ENCODE measurements at regions not wholly inside any gene's neighbourhood (a gene's known extent, or its start where the extent isn't known, plus 50 kb on each side); places are given as distances from the start of the nearest gene placed in this dataset.

DNA sequence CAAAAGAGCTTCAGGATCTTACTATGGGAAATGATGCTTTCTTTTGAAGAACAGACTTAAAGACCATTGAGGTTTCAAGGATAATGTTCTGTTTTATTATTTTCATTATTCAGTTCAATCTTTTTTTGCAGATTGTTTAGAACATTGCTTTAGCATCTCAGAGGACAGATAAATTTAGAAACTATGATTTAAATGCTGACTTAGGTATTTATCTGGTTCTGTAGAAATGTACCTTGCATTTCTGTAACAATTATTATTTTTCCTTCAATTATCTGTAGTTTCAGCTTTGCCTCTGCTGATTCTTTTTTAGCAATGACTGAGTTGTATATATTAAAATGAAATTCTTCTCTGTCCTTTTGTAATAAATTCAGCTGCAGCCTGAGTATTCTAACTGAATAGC lies 205.4 kb upstream of the PCSK2 start:
- POLR2A ChIA-PET, result no interaction called here
- H3K4me1 ChIP-seq (ENCODE audit: control insufficient read depth in 1 of 2, insufficient read depth in 2 of 2, low read depth in 1 of 2, low read length in 1 of 2), result no peaks in the 10 kb centered on the region
- H3K9ac ChIP-seq, result no peak overlapping the region
- H3K4me2 ChIP-seq, result no peak overlapping the region
- no peaks in the 10 kb centered on the region for H3K9me2 ChIP-seq
- CTCF ChIA-PET, result interaction anchor here (1.6 kb wide), 1 partner anchor 218 kb away, joined by 3 read pairs; no protein-coding TSS in a partner anchor
- no peaks in the 10 kb centered on the region for H3K79me2 ChIP-seq (ENCODE audit: insufficient read depth)
- H3K36me3 ChIP-seq (replicated peaks in 1 of 2; ENCODE audit: control insufficient read depth in 1 of 2, insufficient read depth in 2 of 2, low read length in 1 of 2), result no peaks in the 10 kb centered on the region
- H3K9me3 ChIP-seq, result 0 out of 2 replicates have a peak, but pooled peaks cover under 1% of the 10 kb centered on the region
- H3K4me3 ChIP-seq (ENCODE audit: low read depth in 2 of 2, low read length in 1 of 2), result no peak overlapping the region
- no peak overlapping the region for H2AFZ ChIP-seq (ENCODE audit: low read depth)
- no peaks in the 10 kb centered on the region for H4K20me1 ChIP-seq (ENCODE audit: insufficient read depth)
- no peaks in the 10 kb centered on the region for H3K27me3 ChIP-seq (ENCODE audit: insufficient read depth)
- no peak for DNase-seq
- no peak for TF ChIP-seq GATA2 (CRISPR knock-in tag; IDR thresholded peaks at IDR 0.05)
- TF ChIP-seq FOXM1 (IDR thresholded peaks at IDR 0.05; ENCODE audit: low read depth), result no peak
- TF ChIP-seq EZH2phosphoT487 (IDR thresholded peaks at IDR 0.05; ENCODE audit: borderline replicate concordance, low read depth), result no peak
- no peak for TF ChIP-seq JUND (IDR thresholded peaks at IDR 0.05)
- no peak for TF ChIP-seq NFIC (IDR thresholded peaks at IDR 0.05; ENCODE audit: borderline replicate concordance)
- TF ChIP-seq ELF1 (IDR thresholded peaks at IDR 0.05), result no peak
- TF ChIP-seq NRF1 (IDR thresholded peaks at IDR 0.05; ENCODE audit: low read depth, low read length), result no peak
- TF ChIP-seq FOSL2 (IDR thresholded peaks at IDR 0.05; ENCODE audit: borderline replicate concordance, low read depth), result no peak
- TF ChIP-seq, protein P1, sequence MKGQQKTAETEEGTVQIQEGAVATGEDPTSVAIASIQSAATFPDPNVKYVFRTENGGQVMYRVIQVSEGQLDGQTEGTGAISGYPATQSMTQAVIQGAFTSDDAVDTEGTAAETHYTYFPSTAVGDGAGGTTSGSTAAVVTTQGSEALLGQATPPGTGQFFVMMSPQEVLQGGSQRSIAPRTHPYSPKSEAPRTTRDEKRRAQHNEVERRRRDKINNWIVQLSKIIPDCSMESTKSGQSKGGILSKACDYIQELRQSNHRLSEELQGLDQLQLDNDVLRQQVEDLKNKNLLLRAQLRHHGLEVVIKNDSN (IDR thresholded peaks at IDR 0.05; ENCODE audit: borderline replicate concordance, low read depth), result no peak
- TF ChIP-seq, protein P2, sequence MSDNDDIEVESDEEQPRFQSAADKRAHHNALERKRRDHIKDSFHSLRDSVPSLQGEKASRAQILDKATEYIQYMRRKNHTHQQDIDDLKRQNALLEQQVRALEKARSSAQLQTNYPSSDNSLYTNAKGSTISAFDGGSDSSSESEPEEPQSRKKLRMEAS (IDR thresholded peaks at IDR 0.05; ENCODE audit: low read depth), result no peak
- TF ChIP-seq FOXJ3 (CRISPR knock-in tag; IDR thresholded peaks at IDR 0.05), result no peak
- no peak for TF ChIP-seq EP300 (IDR thresholded peaks at IDR 0.05; ENCODE audit: borderline replicate concordance in 1 of 2, low read depth in 1 of 2, low read length in 1 of 2)
- no peak for TF ChIP-seq MXI1 (IDR thresholded peaks at IDR 0.05; ENCODE audit: low read depth, low read length)
- no peak for TF ChIP-seq RCOR1 (IDR thresholded peaks at IDR 0.05; ENCODE audit: low read length)
- no peak for TF ChIP-seq MEF2A (IDR thresholded peaks at IDR 0.05; ENCODE audit: borderline replicate concordance, low read depth)
- TF ChIP-seq, protein P3, sequence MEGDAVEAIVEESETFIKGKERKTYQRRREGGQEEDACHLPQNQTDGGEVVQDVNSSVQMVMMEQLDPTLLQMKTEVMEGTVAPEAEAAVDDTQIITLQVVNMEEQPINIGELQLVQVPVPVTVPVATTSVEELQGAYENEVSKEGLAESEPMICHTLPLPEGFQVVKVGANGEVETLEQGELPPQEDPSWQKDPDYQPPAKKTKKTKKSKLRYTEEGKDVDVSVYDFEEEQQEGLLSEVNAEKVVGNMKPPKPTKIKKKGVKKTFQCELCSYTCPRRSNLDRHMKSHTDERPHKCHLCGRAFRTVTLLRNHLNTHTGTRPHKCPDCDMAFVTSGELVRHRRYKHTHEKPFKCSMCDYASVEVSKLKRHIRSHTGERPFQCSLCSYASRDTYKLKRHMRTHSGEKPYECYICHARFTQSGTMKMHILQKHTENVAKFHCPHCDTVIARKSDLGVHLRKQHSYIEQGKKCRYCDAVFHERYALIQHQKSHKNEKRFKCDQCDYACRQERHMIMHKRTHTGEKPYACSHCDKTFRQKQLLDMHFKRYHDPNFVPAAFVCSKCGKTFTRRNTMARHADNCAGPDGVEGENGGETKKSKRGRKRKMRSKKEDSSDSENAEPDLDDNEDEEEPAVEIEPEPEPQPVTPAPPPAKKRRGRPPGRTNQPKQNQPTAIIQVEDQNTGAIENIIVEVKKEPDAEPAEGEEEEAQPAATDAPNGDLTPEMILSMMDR (IDR thresholded peaks at IDR 0.05), result no peak
- no peak for TF ChIP-seq SIN3A (IDR thresholded peaks at IDR 0.05; ENCODE audit: borderline replicate concordance, low read depth, low read length)
- TF ChIP-seq, protein P4, sequence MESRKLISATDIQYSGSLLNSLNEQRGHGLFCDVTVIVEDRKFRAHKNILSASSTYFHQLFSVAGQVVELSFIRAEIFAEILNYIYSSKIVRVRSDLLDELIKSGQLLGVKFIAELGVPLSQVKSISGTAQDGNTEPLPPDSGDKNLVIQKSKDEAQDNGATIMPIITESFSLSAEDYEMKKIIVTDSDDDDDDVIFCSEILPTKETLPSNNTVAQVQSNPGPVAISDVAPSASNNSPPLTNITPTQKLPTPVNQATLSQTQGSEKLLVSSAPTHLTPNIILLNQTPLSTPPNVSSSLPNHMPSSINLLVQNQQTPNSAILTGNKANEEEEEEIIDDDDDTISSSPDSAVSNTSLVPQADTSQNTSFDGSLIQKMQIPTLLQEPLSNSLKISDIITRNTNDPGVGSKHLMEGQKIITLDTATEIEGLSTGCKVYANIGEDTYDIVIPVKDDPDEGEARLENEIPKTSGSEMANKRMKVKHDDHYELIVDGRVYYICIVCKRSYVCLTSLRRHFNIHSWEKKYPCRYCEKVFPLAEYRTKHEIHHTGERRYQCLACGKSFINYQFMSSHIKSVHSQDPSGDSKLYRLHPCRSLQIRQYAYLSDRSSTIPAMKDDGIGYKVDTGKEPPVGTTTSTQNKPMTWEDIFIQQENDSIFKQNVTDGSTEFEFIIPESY (IDR thresholded peaks at IDR 0.05; ENCODE audit: borderline replicate concordance, low read depth), result no peak
- H3K27ac ChIP-seq (ENCODE audit: low read depth in 2 of 2, low read length in 1 of 2), result no peak overlapping the region
- H3F3A ChIP-seq (replicated peaks; ENCODE audit: insufficient read depth), result no peaks in the 10 kb centered on the region

All from SK-N-SH (cell line).